Sigmoid colon (tissue), 6 donors: ENCODE measurements at regions not wholly inside any gene's neighbourhood (a gene's known extent, or its start where the extent isn't known, plus 50 kb on each side); places are given as distances from the start of the nearest gene placed in this dataset.

Experiments
- DNase-seq: peaks from one replicate; pipeline ENCODE4 v3.0.0-alpha.2; 2019
- H3K27ac ChIP-seq, 4 donors: fragments of 200-600 bp; sonication (generic); one replicate each; pipeline ENCODE4 v1.5.1; 2016 to 2019; ENCODE audit warnings: mild to moderate bottlenecking in 1 of 4
- H3K27me3 ChIP-seq, 3 donors: fragments of 200-600 bp; sonication (generic); one replicate each; pipeline ENCODE4 v1.5.1; 2019; ENCODE audit warnings: mild to moderate bottlenecking in 1 of 3
- H3K36me3 ChIP-seq, 4 donors: fragments of 200-600 bp; sonication (generic); one replicate each; pipeline ENCODE4 v1.5.1; 2016 to 2019
- H3K4me1 ChIP-seq, 4 donors: fragments of 200-600 bp; sonication (generic); one replicate each; pipeline ENCODE4 v1.5.1; 2017 to 2019
- H3K4me3 ChIP-seq, 4 donors: fragments of 200-600 bp; sonication (generic); one replicate each; pipeline ENCODE4 v1.5.1; 2017 to 2019; ENCODE audit warnings: mild to moderate bottlenecking in 2 of 4, moderate library complexity in 1 of 4
- H3K9me3 ChIP-seq, 4 donors: fragments of 200-600 bp in 3 of 4; sonication (generic) in 3 of 4; one replicate each; pipeline versions ENCODE4 v1.5.1 to v1.6.1; 2013 to 2019
- EP300 ChIP-seq, 4 donors: sonication (generic); formaldehyde crosslinking; IDR thresholded peaks; one replicate each; pipeline ENCODE4 v1.6.1; 2017; ENCODE audit warnings: antibody characterized with exemption in 4 of 4
- POLR2A ChIP-seq, 2 donors: fragments of 450-650 bp; IDR thresholded peaks; one replicate each; pipeline ENCODE4 v1.6.1; 2016; ENCODE audit warnings: antibody characterized with exemption in 2 of 2, mild to moderate bottlenecking in 2 of 2, moderate library complexity in 2 of 2
- POLR2AphosphoS5 ChIP-seq, 4 donors: sonication (generic); formaldehyde crosslinking; IDR thresholded peaks; one replicate each; pipeline ENCODE4 v1.6.1; 2017; ENCODE audit warnings: antibody characterized with exemption in 4 of 4
- WGBS, 2 donors: extraction: QIAGEN DNeasy Blood & Tissue Kit; methylation state at CpG; one replicate each; pipeline ENCODE4 v1.1.7; 2013; 5-methylcytosine and 5-hydroxymethylcytosine counted together
- intact Hi-C: fragments of 100-400 bp; cut with DNase I; formaldehyde crosslinking; loops from one replicate; pipeline ENCODE4 v1.15.1; 2023
- TF ChIP-seq, protein P1 (sequence below), 4 experiments: fragments of 450-650 bp in 3 of 4; fragments of 200-600 bp in 1 of 4; IDR thresholded peaks; one replicate each; pipeline ENCODE4 v1.5.1; 2016 to 2019; ENCODE audit warnings: antibody characterized with exemption in 4 of 4, mild to moderate bottlenecking in 3 of 4, moderate library complexity in 2 of 4
- donor health status: healthy with polysubstance abuse.
- donor health status: healthy.

GRCh38 chr6:164274493-164274892, 860.0 kb downstream of the QKI start:
- Histone ChIP-seq H3K36me3 (no peaks in the 10 kb centered on the region), H3K4me1 (no peaks in the 10 kb centered on the region), H3K9me3 (peaks cover 0 to 3% (median 1%) of the 10 kb centered on the region in 4 donors), H3K27me3 (no peaks in the 10 kb centered on the region), H3K4me3 (no peak overlapping the region), H3K27ac (no peak overlapping the region)
- TF ChIP-seq, protein P1, sequence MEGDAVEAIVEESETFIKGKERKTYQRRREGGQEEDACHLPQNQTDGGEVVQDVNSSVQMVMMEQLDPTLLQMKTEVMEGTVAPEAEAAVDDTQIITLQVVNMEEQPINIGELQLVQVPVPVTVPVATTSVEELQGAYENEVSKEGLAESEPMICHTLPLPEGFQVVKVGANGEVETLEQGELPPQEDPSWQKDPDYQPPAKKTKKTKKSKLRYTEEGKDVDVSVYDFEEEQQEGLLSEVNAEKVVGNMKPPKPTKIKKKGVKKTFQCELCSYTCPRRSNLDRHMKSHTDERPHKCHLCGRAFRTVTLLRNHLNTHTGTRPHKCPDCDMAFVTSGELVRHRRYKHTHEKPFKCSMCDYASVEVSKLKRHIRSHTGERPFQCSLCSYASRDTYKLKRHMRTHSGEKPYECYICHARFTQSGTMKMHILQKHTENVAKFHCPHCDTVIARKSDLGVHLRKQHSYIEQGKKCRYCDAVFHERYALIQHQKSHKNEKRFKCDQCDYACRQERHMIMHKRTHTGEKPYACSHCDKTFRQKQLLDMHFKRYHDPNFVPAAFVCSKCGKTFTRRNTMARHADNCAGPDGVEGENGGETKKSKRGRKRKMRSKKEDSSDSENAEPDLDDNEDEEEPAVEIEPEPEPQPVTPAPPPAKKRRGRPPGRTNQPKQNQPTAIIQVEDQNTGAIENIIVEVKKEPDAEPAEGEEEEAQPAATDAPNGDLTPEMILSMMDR (IDR thresholded peaks at IDR 0.05) = no peak
- TF ChIP-seq POLR2AphosphoS5 (IDR thresholded peaks at IDR 0.05) = no peak
- TF ChIP-seq POLR2A (IDR thresholded peaks at IDR 0.05) = no peak
- TF ChIP-seq EP300 (IDR thresholded peaks at IDR 0.05) = no peak
- intact Hi-C loops = no loop called here
- 58 to 60% methylated on average over 2 of the region's 2 CpGs for WGBS, 2 donors
- no peak for DNase-seq

GRCh38 chr6:164273491-164273890, 859.0 kb downstream of the QKI start:
- intact Hi-C loops = no loop called here
- TF ChIP-seq EP300 (IDR thresholded peaks at IDR 0.05) (no peak), POLR2AphosphoS5 (IDR thresholded peaks at IDR 0.05) (no peak), POLR2A (IDR thresholded peaks at IDR 0.05) (no peak)
- no peak for DNase-seq
- Histone ChIP-seq H3K27ac (no peak overlapping the region), H3K36me3 (no peaks in the 10 kb centered on the region), H3K4me3 (no peak overlapping the region), H3K27me3 (no peaks in the 10 kb centered on the region), H3K4me1 (no peaks in the 10 kb centered on the region), H3K9me3 (peaks cover 0 to 3% (median 1%) of the 10 kb centered on the region in 4 donors)
- WGBS, 2 donors = 69 to 74% methylated on average over 3 of the region's 3 CpGs

GRCh38 chr6:164266851-164267250, 852.3 kb downstream of the QKI start:
- Histone ChIP-seq H3K4me3 (no peak overlapping the region), H3K36me3 (no peaks in the 10 kb centered on the region), H3K9me3 (no peaks in the 10 kb centered on the region), H3K27me3 (no peaks in the 10 kb centered on the region), H3K27ac (no peak overlapping the region), H3K4me1 (no peaks in the 10 kb centered on the region)
- WGBS, 2 donors = 69 to 75% methylated on average over 3 of the region's 3 CpGs
- DNase-seq = no peak
- intact Hi-C loops = no loop called here
- TF ChIP-seq, protein P1 (IDR thresholded peaks at IDR 0.05) = no peak
- TF ChIP-seq EP300 (IDR thresholded peaks at IDR 0.05) (no peak), POLR2A (IDR thresholded peaks at IDR 0.05) (no peak), POLR2AphosphoS5 (IDR thresholded peaks at IDR 0.05) (no peak)

DNA sequence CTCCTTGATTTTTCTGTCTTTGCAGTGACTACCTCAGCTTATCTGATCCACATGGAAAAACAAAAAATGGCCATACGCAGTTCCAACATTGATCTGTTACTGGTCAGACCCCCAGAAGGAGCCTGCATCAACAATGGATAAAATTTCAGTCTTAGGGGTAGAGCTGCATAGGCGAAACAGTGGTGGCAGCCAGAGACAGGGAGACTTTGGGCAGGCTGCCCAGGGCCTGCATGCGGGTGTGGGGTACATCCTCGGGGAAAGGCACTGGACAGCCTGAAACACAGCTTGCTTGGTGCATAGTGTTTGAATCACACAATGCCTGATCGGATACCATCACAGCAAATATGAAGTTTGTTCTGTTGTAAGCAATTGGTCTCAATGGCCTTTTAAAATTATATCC, 847.8 kb downstream of the QKI start:
- 79 to 87% methylated on average over 5 of the region's 5 CpGs for WGBS, 2 donors
- Histone ChIP-seq H3K27ac (no peak overlapping the region), H3K9me3 (peaks cover 0 to 6% (median 0%) of the 10 kb centered on the region in 4 donors), H3K36me3 (no peaks in the 10 kb centered on the region), H3K4me3 (no peak overlapping the region), H3K27me3 (no peaks in the 10 kb centered on the region), H3K4me1 (no peaks in the 10 kb centered on the region)
- intact Hi-C loops = no loop called here
- no peak for DNase-seq
- TF ChIP-seq POLR2AphosphoS5 (IDR thresholded peaks at IDR 0.05) = no peak

DNA sequence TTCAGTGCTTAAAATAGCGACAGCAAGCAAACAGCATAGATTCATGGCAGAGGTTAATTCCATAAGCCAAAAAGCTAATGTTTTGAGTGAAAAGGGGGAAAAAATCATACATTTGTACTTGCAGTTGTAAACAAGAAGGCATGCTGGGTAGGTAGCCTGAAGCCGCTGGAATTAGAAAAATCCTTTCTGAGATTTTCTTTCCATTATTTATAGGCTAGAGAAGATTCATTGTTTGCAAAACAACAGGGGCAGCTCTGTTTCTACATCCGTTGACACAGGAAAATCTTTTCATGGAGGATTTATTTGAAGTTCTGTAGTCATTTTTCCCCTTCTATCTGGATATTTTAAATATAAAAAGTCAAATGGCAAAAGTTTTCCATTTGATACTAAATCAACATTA, 843.9 kb downstream of the QKI start:
- DNase-seq = no peak
- WGBS, 2 donors = 64 to 76% methylated on average over 3 of the region's 3 CpGs
- intact Hi-C loops = no loop called here
- Histone ChIP-seq H3K27ac (no peak overlapping the region), H3K36me3 (no peaks in the 10 kb centered on the region), H3K9me3 (peaks cover 0 to 6% (median 0%) of the 10 kb centered on the region in 4 donors), H3K27me3 (no peaks in the 10 kb centered on the region), H3K4me3 (no peak overlapping the region), H3K4me1 (no peaks in the 10 kb centered on the region)
- TF ChIP-seq POLR2AphosphoS5 (IDR thresholded peaks at IDR 0.05) = no peak
- TF ChIP-seq, protein P1 (IDR thresholded peaks at IDR 0.05) = no peak
- TF ChIP-seq POLR2A (IDR thresholded peaks at IDR 0.05) = no peak
- no peak for TF ChIP-seq EP300 (IDR thresholded peaks at IDR 0.05)

GRCh38 chr6:164252948-164253347, 838.4 kb downstream of the QKI start:
- intact Hi-C loops = no loop called here
- Histone ChIP-seq H3K27ac (no peak overlapping the region), H3K27me3 (no peaks in the 10 kb centered on the region), H3K9me3 (no peaks in the 10 kb centered on the region), H3K36me3 (no peaks in the 10 kb centered on the region), H3K4me1 (no peaks in the 10 kb centered on the region), H3K4me3 (no peak overlapping the region)
- WGBS, 2 donors = 63 to 69% methylated on average over 3 of the region's 3 CpGs
- TF ChIP-seq, protein P1 (IDR thresholded peaks at IDR 0.05) = no peak
- TF ChIP-seq POLR2A (IDR thresholded peaks at IDR 0.05) (no peak), EP300 (IDR thresholded peaks at IDR 0.05) (no peak), POLR2AphosphoS5 (IDR thresholded peaks at IDR 0.05) (no peak)
- no peak for DNase-seq
